ENCODE measurements at regions not wholly inside any gene's neighbourhood (a gene's known extent, or its start where the extent isn't known, plus 50 kb on each side); places are given as distances from the start of the nearest gene placed in this dataset.

DNA sequence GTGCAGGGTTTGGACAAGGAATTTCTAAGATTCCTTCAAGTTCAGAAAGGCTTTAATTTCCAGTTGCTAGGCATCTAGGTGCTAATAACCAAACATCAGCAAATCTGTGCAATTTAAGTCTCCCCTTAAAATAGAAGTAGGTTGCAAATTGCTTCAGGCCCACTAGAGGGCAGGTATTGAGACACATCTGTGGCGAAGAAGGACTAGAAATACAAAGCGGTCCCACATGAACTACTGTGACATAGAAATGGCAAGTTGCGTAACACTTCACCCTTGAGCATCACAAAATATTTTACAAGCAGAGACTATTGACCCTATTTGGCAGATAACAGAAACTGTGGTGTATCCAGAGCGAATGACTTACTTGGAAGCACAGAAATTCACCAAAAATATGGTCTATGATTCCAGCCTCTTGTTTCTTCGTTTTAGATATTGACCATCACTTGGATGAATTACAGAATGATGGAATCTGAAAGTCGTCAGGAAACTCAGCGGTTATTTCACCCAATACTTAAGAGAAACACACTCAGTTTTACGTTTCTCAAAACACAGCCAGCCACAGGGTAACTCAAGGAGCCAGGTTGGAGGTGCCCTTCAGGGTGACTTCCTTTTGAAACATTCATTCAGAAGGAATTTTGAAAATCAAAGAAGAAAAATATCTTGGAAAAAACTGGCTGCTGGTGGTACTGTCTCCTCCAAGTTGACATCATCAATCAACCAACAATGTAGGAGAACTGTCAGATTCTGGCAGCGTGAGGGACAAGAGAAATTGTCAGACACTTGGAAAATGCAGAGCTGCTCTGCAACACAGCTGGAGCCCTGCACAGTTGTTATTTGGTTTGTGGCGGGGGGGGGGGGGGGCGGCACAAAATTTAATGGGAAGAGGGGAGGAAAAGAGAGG is 256.3 kb upstream of the MINDY3 start:
- TF ChIP-seq, protein P1, sequence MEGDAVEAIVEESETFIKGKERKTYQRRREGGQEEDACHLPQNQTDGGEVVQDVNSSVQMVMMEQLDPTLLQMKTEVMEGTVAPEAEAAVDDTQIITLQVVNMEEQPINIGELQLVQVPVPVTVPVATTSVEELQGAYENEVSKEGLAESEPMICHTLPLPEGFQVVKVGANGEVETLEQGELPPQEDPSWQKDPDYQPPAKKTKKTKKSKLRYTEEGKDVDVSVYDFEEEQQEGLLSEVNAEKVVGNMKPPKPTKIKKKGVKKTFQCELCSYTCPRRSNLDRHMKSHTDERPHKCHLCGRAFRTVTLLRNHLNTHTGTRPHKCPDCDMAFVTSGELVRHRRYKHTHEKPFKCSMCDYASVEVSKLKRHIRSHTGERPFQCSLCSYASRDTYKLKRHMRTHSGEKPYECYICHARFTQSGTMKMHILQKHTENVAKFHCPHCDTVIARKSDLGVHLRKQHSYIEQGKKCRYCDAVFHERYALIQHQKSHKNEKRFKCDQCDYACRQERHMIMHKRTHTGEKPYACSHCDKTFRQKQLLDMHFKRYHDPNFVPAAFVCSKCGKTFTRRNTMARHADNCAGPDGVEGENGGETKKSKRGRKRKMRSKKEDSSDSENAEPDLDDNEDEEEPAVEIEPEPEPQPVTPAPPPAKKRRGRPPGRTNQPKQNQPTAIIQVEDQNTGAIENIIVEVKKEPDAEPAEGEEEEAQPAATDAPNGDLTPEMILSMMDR (conservative IDR thresholded peaks at IDR 0.05; ENCODE audit: low read depth, low read length) = peak; percentile 48
- peak; percentile 28 for DNase-seq (ENCODE audit: low read depth)
- no peak overlapping the region for H3K4me3 ChIP-seq (ENCODE audit: low read depth, low read length)

DNA sequence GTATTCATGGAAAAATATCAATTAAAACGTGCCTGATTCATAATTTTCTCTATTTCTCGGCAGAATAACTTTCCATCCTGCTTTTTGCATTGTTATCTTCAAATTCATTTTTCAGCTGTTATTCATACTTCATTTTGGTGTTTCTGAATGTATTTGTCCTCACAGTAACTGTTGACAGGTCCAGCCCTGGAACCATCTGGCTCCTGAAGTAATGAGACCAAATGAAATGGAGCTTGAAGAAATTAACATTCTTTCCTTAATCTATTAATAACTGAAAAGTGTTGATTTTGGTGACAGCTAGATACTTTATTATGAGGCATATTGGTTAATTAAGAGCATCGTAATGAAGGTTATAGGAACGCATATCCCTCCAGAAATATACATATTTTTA is 257.0 kb upstream of the MINDY3 start:
- DNase-seq (ENCODE audit: low read depth) = no peak
- TF ChIP-seq, protein P1 (conservative IDR thresholded peaks at IDR 0.05; ENCODE audit: low read depth, low read length) = no peak
- no peak overlapping the region for H3K4me3 ChIP-seq (ENCODE audit: low read depth, low read length)

- no peak overlapping the region for H3K4me3 ChIP-seq (ENCODE audit: low read depth, low read length)
- TF ChIP-seq, protein P1 (conservative IDR thresholded peaks at IDR 0.05; ENCODE audit: low read depth, low read length) = no peak
- no peak for DNase-seq (ENCODE audit: low read depth)
Observed at GRCh38 chr10:16119445-16119844, 259.1 kb upstream of the MINDY3 start.

GRCh38 chr10:16120563-16120962 is 260.3 kb upstream of the MINDY3 start:
- H3K4me3 ChIP-seq (ENCODE audit: low read depth, low read length) = no peak overlapping the region
- TF ChIP-seq, protein P1 (conservative IDR thresholded peaks at IDR 0.05; ENCODE audit: low read depth, low read length) = no peak
- DNase-seq (ENCODE audit: low read depth) = no peak

DNA sequence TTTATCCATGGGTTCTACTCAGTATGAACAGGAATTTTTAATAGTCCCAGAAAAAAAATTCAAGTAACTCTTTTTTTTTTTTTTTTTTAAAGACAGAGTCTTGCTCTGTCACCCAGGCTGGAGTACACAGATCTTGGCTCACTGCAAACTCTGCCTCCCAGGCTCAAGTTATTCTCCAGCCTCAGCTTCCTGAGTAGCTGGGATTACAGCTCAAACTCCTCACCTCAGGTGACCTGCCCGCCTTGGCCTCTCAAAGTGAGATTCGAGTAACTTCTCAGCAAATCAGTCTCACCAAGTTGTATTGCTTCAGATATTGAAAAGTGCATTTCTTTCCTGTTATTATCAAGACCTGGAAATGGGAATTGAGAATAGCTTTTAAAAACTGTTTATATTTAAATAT is 281.2 kb upstream of the MINDY3 start:
- DNase-seq (ENCODE audit: low read depth) = no peak
- no peak overlapping the region for H3K4me3 ChIP-seq (ENCODE audit: low read depth, low read length)
- TF ChIP-seq, protein P1 (conservative IDR thresholded peaks at IDR 0.05; ENCODE audit: low read depth, low read length) = no peak

- no peak for DNase-seq (ENCODE audit: low read depth)
- no peak overlapping the region for H3K4me3 ChIP-seq (ENCODE audit: low read depth, low read length)
- TF ChIP-seq, protein P1 (conservative IDR thresholded peaks at IDR 0.05; ENCODE audit: low read depth, low read length) = no peak
Observed at GRCh38 chr10:16146993-16147392, 286.7 kb upstream of the MINDY3 start.

DNA sequence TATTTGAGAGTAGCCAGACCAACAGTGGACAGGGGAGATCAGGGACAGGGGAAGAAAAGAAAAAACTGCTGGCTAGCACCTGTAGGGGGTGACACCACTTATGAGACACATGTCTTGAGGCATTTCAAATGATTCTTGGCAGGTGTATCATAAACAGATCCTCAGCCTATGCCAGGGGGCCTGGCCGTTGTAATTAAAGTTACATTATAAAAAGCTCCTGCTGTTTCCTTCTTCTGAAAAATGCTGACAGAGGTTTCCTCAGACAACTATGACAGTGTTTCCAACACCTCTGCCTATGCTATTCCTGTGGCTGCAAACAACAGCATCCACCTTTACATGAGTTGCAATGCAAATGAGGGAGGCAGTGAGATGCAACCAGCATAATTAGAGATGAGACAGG is 281.0 kb upstream of the PTER start:
- no peak overlapping the region for H3K4me3 ChIP-seq (ENCODE audit: low read depth, low read length)
- TF ChIP-seq, protein P1 (conservative IDR thresholded peaks at IDR 0.05; ENCODE audit: low read depth, low read length) = no peak
- no peak for DNase-seq (ENCODE audit: low read depth)
